ENCODE measurements at regions not wholly inside any gene's neighbourhood (a gene's known extent, or its start where the extent isn't known, plus 50 kb on each side); places are given as distances from the start of the nearest gene placed in this dataset.

DNA sequence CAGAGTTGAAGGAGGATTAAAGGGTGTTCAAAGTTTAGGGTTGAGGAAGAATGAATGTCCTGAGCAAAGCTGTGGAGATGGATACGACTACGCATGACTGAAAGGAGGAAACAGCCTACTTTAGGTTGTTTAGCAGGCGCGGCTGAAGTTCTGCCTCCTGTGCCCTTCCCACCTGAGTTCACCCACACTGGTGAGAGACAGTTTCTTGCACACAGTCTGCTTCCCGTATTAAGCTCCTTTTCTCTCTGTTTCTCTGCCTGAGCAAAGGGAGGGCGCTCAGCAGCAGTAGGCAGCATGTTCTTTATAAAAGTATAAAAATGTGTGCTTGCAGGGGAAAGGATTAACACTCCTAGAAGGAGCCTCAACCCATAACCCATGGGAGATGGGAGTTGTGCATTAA, 224.0 kb upstream of the SMARCA2 start:
- Histone ChIP-seq H2AFZ (ENCODE audit: low read depth) (no peak overlapping the region), H3K4me1 (ENCODE audit: control insufficient read depth in 1 of 2, insufficient read depth in 2 of 2, low read depth in 1 of 2, low read length in 1 of 2) (no peaks in the 10 kb centered on the region), H3K27me3 (ENCODE audit: insufficient read depth) (no peaks in the 10 kb centered on the region), H3K4me2 (no peak overlapping the region), H3K9me2 (no peaks in the 10 kb centered on the region), H3K4me3 (ENCODE audit: low read depth in 2 of 2, low read length in 1 of 2) (no peak overlapping the region), H4K20me1 (ENCODE audit: insufficient read depth) (no peaks in the 10 kb centered on the region), H3K27ac (ENCODE audit: low read depth in 2 of 2, low read length in 1 of 2) (no peak overlapping the region), H3K79me2 (ENCODE audit: insufficient read depth) (no peaks in the 10 kb centered on the region), H3F3A (replicated peaks; ENCODE audit: insufficient read depth) (no peaks in the 10 kb centered on the region), H3K36me3 (replicated peaks in 1 of 2; ENCODE audit: control insufficient read depth in 1 of 2, insufficient read depth in 2 of 2, low read length in 1 of 2) (no peaks in the 10 kb centered on the region), H3K9me3 (no peaks in the 10 kb centered on the region), H3K9ac (no peak overlapping the region)
- no peak for DNase-seq
- no peak for TF ChIP-seq GABPA (IDR thresholded peaks at IDR 0.05; ENCODE audit: low read depth)
- no peak for TF ChIP-seq TEAD4 (IDR thresholded peaks at IDR 0.05; ENCODE audit: borderline replicate concordance, insufficient read depth)
- no peak for TF ChIP-seq RFX5 (IDR thresholded peaks at IDR 0.05; ENCODE audit: low read length)
- no peak for TF ChIP-seq CHD2 (IDR thresholded peaks at IDR 0.05; ENCODE audit: low read length, partially characterized antibody)
- no peak for TF ChIP-seq SIN3A (IDR thresholded peaks at IDR 0.05; ENCODE audit: borderline replicate concordance, low read depth, low read length)
- no peak for TF ChIP-seq POLR2AphosphoS5 (IDR thresholded peaks at IDR 0.05; ENCODE audit: low read depth, low read length)
- no peak for TF ChIP-seq FOXM1 (IDR thresholded peaks at IDR 0.05; ENCODE audit: low read depth)
- no peak for TF ChIP-seq TCF12 (IDR thresholded peaks at IDR 0.05)
- ChIA-PET CTCF (no interaction called here), POLR2A (no interaction called here)
- WGBS (ENCODE audit: low lambda C conversion rate): 47% methylated on average over 6 of the region's 6 CpGs

DNA sequence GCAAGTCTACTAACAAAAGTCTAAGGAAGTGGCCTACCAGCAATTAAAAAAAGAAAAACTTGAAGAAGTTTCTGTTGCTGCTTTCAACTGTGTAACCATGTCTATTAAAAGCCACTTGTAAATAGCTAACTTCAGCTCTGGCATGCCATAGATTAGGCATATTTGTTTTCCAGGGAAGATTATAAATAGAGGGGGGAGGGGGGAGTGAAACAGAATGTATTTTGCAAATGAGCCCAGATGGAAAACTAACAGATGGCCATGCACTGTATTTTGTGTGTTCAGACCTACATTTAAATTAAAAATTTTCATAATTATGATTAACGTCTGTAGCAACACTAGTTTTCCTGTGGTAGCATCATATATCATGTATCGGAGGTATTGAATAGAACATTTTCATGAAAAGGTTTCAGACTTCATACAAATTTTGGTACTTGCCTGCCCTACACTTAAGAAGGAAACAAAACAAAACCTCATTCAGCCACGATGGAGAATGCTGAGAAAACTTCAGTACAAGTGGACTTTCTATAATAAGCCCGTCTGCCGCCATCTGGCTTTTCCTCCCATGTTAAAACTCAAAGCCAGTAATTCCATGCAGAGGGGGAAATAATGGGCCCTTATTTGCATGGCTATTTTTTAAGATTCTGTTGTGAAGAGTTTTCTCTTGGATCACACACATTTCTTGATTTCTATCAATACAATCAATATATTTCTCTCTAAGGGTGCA, 220.4 kb upstream of the SMARCA2 start:
- CTCF ChIA-PET: interaction anchor here (1.5 kb wide), 1 partner anchor 15 kb away, joined by 4 read pairs; no protein-coding TSS in a partner anchor
- Histone ChIP-seq H2AFZ (ENCODE audit: low read depth) (no peak overlapping the region), H3K4me2 (no peak overlapping the region), H3K9me2 (no peaks in the 10 kb centered on the region), H3K9me3 (no peaks in the 10 kb centered on the region), H3K27ac (ENCODE audit: low read depth in 2 of 2, low read length in 1 of 2) (no peak overlapping the region), H3K79me2 (ENCODE audit: insufficient read depth) (no peaks in the 10 kb centered on the region), H3K9ac (no peak overlapping the region), H4K20me1 (ENCODE audit: insufficient read depth) (no peaks in the 10 kb centered on the region), H3K4me1 (ENCODE audit: control insufficient read depth in 1 of 2, insufficient read depth in 2 of 2, low read depth in 1 of 2, low read length in 1 of 2) (no peaks in the 10 kb centered on the region), H3K36me3 (replicated peaks in 1 of 2; ENCODE audit: control insufficient read depth in 1 of 2, insufficient read depth in 2 of 2, low read length in 1 of 2) (no peaks in the 10 kb centered on the region), H3K4me3 (ENCODE audit: low read depth in 2 of 2, low read length in 1 of 2) (no peak overlapping the region), H3K27me3 (ENCODE audit: insufficient read depth) (no peaks in the 10 kb centered on the region), H3F3A (replicated peaks; ENCODE audit: insufficient read depth) (no peaks in the 10 kb centered on the region)
- no peak for DNase-seq
- 46% methylated on average over 5 of the region's 5 CpGs for WGBS (ENCODE audit: low lambda C conversion rate)
- no peak for TF ChIP-seq NRF1 (IDR thresholded peaks at IDR 0.05; ENCODE audit: low read depth, low read length)
- TF ChIP-seq YY1 (IDR thresholded peaks at IDR 0.05; ENCODE audit: low read depth): no peak
- no peak for TF ChIP-seq EP300 (IDR thresholded peaks at IDR 0.05; ENCODE audit: borderline replicate concordance in 1 of 2, low read depth in 1 of 2, low read length in 1 of 2)
- TF ChIP-seq RCOR1 (IDR thresholded peaks at IDR 0.05; ENCODE audit: low read length): no peak
- TF ChIP-seq, protein P1, sequence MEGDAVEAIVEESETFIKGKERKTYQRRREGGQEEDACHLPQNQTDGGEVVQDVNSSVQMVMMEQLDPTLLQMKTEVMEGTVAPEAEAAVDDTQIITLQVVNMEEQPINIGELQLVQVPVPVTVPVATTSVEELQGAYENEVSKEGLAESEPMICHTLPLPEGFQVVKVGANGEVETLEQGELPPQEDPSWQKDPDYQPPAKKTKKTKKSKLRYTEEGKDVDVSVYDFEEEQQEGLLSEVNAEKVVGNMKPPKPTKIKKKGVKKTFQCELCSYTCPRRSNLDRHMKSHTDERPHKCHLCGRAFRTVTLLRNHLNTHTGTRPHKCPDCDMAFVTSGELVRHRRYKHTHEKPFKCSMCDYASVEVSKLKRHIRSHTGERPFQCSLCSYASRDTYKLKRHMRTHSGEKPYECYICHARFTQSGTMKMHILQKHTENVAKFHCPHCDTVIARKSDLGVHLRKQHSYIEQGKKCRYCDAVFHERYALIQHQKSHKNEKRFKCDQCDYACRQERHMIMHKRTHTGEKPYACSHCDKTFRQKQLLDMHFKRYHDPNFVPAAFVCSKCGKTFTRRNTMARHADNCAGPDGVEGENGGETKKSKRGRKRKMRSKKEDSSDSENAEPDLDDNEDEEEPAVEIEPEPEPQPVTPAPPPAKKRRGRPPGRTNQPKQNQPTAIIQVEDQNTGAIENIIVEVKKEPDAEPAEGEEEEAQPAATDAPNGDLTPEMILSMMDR (IDR thresholded peaks at IDR 0.05): no peak
- TF ChIP-seq ELF1 (IDR thresholded peaks at IDR 0.05): no peak
- POLR2A ChIA-PET: no interaction called here
